B cell (primary cell): ENCODE measurements at regions not wholly inside any gene's neighbourhood (a gene's known extent, or its start where the extent isn't known, plus 50 kb on each side); places are given as distances from the start of the nearest gene placed in this dataset.

Experiments used
- ATAC-seq: fragments of 200-7000 bp; cut with Tn5 transposase; one replicate; pipeline ENCODE4 v1.10.0; 2021; ENCODE audit warnings: low read depth, mild to moderate bottlenecking, moderate number of reproducible peaks, moderate library complexity
- CTCF ChIA-PET: fragments of 350-600 bp; sonication (Branson Sonifier 250); formaldehyde crosslinking; loops from one replicate; lab custom pipeline; 2021; ENCODE audit warnings: antibody characterized with exemption, inconsistent platforms; lab: Charles Lee
- POLR2A ChIA-PET: fragments of 350-600 bp; sonication (Branson Sonifier 250); formaldehyde crosslinking; loops from one replicate; lab custom pipeline; 2021; ENCODE audit warnings: antibody characterized with exemption; lab: Charles Lee
- DNase-seq: peaks from one replicate; pipeline ENCODE4 v3.0.0; 2013
- H2AFZ ChIP-seq: 2 replicates; pipeline ENCODE4 v1.6.1; 2012; ENCODE audit warnings: mild to moderate bottlenecking, low read depth, low read length; ENCODE audit not compliant: insufficient read depth, poor library complexity, severe bottlenecking
- H3K27ac ChIP-seq, 2 donors: 1 replicate in 1 of 2; 2 replicates in 1 of 2; pipeline ENCODE4 v1.5.1; 2012 to 2013; ENCODE audit warnings: low read length in 2 of 2, mild to moderate bottlenecking in 2 of 2, moderate library complexity in 1 of 2
- H3K27me3 ChIP-seq, 4 experiments: fragments of 200-600 bp in 1 of 4; sonication (generic) in 1 of 4; replicated peaks in 1 of 4; 1 replicate in 2 of 4; 2 replicates in 2 of 4; pipeline versions ENCODE4 v1.6.1 to v1.7.0; 2013 to 2016; ENCODE audit warnings: low read length in 3 of 4, mild to moderate bottlenecking in 2 of 4, mixed read lengths in 1 of 4, moderate library complexity in 1 of 4; ENCODE audit not compliant: insufficient read depth in 4 of 4, control insufficient read depth in 3 of 4; ENCODE audit errors: control extremely low read depth in 1 of 4
- H3K36me3 ChIP-seq, 2 experiments: replicated peaks in 1 of 2; 1 replicate in 1 of 2; 2 replicates in 1 of 2; pipeline versions ENCODE4 v1.6.1 to v1.7.1; 2013; ENCODE audit warnings: low read length in 1 of 2; ENCODE audit not compliant: insufficient read depth in 2 of 2, control insufficient read depth in 1 of 2; ENCODE audit errors: control extremely low read depth in 1 of 2, extremely low read depth in 1 of 2
- H3K4me1 ChIP-seq, 2 donors: fragments of 200-600 bp in 1 of 2; sonication (generic) in 1 of 2; 1 replicate in 1 of 2; 2 replicates in 1 of 2; pipeline versions ENCODE4 v1.5.1 to v1.6.1; 2013 to 2017; ENCODE audit warnings: low read length in 2 of 2; ENCODE audit not compliant: control insufficient read depth in 2 of 2, insufficient read depth in 2 of 2
- H3K4me2 ChIP-seq: replicated peaks from 2 replicates; pipeline ENCODE3; 2012; ENCODE audit warnings: mild to moderate bottlenecking, low read depth, low read length; ENCODE audit not compliant: poor library complexity, severe bottlenecking
- H3K4me3 ChIP-seq, 5 experiments: fragments of 200-600 bp in 1 of 5; sonication (generic) in 1 of 5; 1 replicate in 3 of 5; 2 replicates in 2 of 5; pipeline versions ENCODE4 v1.5.1 to v1.7.0; 2011 to 2016; ENCODE audit warnings: low read length in 4 of 5, mild to moderate bottlenecking in 4 of 5, low read depth in 2 of 5, control low read depth in 1 of 5, moderate library complexity in 1 of 5; ENCODE audit not compliant: insufficient read depth in 1 of 5; ENCODE audit errors: control extremely low read depth in 1 of 5, extremely low read depth in 1 of 5
- H3K79me2 ChIP-seq: fragments of 200-600 bp; sonication (generic); one replicate; pipeline ENCODE4 v1.6.0; 2016; ENCODE audit warnings: low read length; ENCODE audit not compliant: control insufficient read depth, insufficient read depth
- H3K9ac ChIP-seq: fragments of 200-600 bp; sonication (generic); 2 replicates; pipeline ENCODE4 v1.6.1; 2017; ENCODE audit warnings: mild to moderate bottlenecking, low read length, moderate library complexity
- H3K9me3 ChIP-seq, 3 donors: one replicate each; pipeline versions ENCODE4 v1.6.1 to v1.7.1; 2013; ENCODE audit warnings: low read length in 2 of 3; ENCODE audit not compliant: control insufficient read depth in 2 of 3, insufficient read depth in 1 of 3; ENCODE audit errors: control extremely low read depth in 1 of 3
- H4K20me1 ChIP-seq: 2 replicates; pipeline ENCODE4 v1.6.0; 2012; ENCODE audit warnings: mild to moderate bottlenecking, low read length; ENCODE audit not compliant: insufficient read depth, control insufficient read depth, poor library complexity, severe bottlenecking
- H3K27ac Mint-ChIP-seq: one replicate; pipeline ENCODE4 v1.8.0; 2021; ENCODE audit warnings: mixed read lengths
- H3K27me3 Mint-ChIP-seq: one replicate; pipeline ENCODE4 v1.8.0; 2021; ENCODE audit warnings: mixed read lengths
- H3K4me1 Mint-ChIP-seq: one replicate; pipeline ENCODE4 v1.8.0; 2021; ENCODE audit warnings: mixed read lengths
- H3K4me3 Mint-ChIP-seq: one replicate; pipeline ENCODE4 v1.8.0; 2021; ENCODE audit warnings: mixed read lengths
- H3K9me3 Mint-ChIP-seq: one replicate; pipeline ENCODE4 v1.8.0; 2022; ENCODE audit warnings: mixed read lengths; ENCODE audit not compliant: insufficient read depth
- EZH2 ChIP-seq: IDR thresholded peaks from 2 replicates; pipeline ENCODE4 v1.6.1; 2012; ENCODE audit warnings: borderline replicate concordance, low read depth, mild to moderate bottlenecking, moderate library complexity, low read length; ENCODE audit not compliant: insufficient read depth, poor library complexity, severe bottlenecking
- WGBS: methylation state at CpG from one replicate; pipeline ENCODE4 v1.1.5; 2013; ENCODE audit warnings: missing lambda C conversion rate; ENCODE audit not compliant: insufficient coverage; 5-methylcytosine and 5-hydroxymethylcytosine counted together
- intact Hi-C: fragments of 100-400 bp; cut with micrococcal nuclease; formaldehyde crosslinking; loops from one replicate; pipeline ENCODE4 v1.10.0; 2022
- TF ChIP-seq, protein P1 (sequence below): fragments of 200-600 bp; IDR thresholded peaks from one replicate; pipeline ENCODE4 v1.8.0; 2022; ENCODE audit warnings: antibody characterized with exemption, mild to moderate bottlenecking

DNA sequence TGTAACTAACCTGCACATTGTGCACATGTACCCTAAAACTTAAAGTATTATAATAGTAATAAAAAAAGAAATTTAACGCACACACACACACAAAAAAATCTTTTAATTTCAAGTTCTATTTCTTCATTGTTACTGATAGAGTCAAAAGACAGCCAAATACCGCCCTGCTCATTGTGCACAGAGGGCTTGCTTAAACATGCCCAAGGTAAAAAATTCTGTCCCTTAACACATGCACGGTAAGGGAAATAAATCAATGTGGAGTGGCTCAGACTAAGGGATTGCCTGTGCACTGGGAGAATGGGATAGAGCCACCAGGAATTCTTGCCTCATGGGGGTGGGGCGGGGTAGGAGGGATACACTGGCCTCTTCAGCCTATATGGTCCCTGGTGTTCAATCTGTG, 468.0 kb downstream of the NUP35 start:
- no peaks in the 10 kb centered on the region for H3K4me1 ChIP-seq
- no peak overlapping the region for H2AFZ ChIP-seq
- Mint-ChIP-seq H3K9me3 (peaks cover 2% of the 10 kb centered on the region), H3K4me3 (no peak overlapping the region), H3K27ac (no peak overlapping the region), H3K4me1 (no peaks in the 10 kb centered on the region), H3K27me3 (no peaks in the 10 kb centered on the region)
- H4K20me1 ChIP-seq = no peaks in the 10 kb centered on the region
- ChIA-PET CTCF (no interaction called here), POLR2A (no interaction called here)
- no peak overlapping the region for H3K9ac ChIP-seq
- ATAC-seq = no peak
- no peak overlapping the region for H3K4me3 ChIP-seq
- TF ChIP-seq, protein P1, sequence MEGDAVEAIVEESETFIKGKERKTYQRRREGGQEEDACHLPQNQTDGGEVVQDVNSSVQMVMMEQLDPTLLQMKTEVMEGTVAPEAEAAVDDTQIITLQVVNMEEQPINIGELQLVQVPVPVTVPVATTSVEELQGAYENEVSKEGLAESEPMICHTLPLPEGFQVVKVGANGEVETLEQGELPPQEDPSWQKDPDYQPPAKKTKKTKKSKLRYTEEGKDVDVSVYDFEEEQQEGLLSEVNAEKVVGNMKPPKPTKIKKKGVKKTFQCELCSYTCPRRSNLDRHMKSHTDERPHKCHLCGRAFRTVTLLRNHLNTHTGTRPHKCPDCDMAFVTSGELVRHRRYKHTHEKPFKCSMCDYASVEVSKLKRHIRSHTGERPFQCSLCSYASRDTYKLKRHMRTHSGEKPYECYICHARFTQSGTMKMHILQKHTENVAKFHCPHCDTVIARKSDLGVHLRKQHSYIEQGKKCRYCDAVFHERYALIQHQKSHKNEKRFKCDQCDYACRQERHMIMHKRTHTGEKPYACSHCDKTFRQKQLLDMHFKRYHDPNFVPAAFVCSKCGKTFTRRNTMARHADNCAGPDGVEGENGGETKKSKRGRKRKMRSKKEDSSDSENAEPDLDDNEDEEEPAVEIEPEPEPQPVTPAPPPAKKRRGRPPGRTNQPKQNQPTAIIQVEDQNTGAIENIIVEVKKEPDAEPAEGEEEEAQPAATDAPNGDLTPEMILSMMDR = no peak
- TF ChIP-seq EZH2 = no peak
- H3K9me3 ChIP-seq = no peaks in the 10 kb centered on the region
- H3K79me2 ChIP-seq = no peaks in the 10 kb centered on the region
- H3K27me3 ChIP-seq = no peaks in the 10 kb centered on the region
- H3K4me2 ChIP-seq = no peak overlapping the region
- 83% methylated on average over 1 of the region's 4 CpGs for WGBS
- no peaks in the 10 kb centered on the region for H3K36me3 ChIP-seq
- no peak for DNase-seq
- intact Hi-C loops = no loop called here
- no peak overlapping the region for H3K27ac ChIP-seq

GRCh38 chr2:183594150-183594549, 469.9 kb downstream of the NUP35 start:
- TF ChIP-seq, protein P1 = no peak
- TF ChIP-seq EZH2 = no peak
- no peaks in the 10 kb centered on the region for H3K27me3 Mint-ChIP-seq
- Histone ChIP-seq H3K36me3 (no peaks in the 10 kb centered on the region), H3K9me3 (no peaks in the 10 kb centered on the region), H3K4me2 (no peak overlapping the region), H3K4me1 (no peaks in the 10 kb centered on the region), H3K9ac (no peak overlapping the region), H2AFZ (no peak overlapping the region), H3K27me3 (no peaks in the 10 kb centered on the region), H4K20me1 (no peaks in the 10 kb centered on the region), H3K27ac (no peak overlapping the region), H3K4me3 (no peak overlapping the region), H3K79me2 (no peaks in the 10 kb centered on the region)
- no CpG with 5 or more reads among the region's 1 CpG for WGBS
- no peak overlapping the region for H3K4me3 Mint-ChIP-seq
- H3K27ac Mint-ChIP-seq = no peak overlapping the region
- ChIA-PET CTCF (no interaction called here), POLR2A (no interaction called here)
- ATAC-seq = no peak
- DNase-seq = no peak
- intact Hi-C loops = no loop called here
- H3K9me3 Mint-ChIP-seq = peaks cover 2% of the 10 kb centered on the region
- no peaks in the 10 kb centered on the region for H3K4me1 Mint-ChIP-seq
